ENCODE measurements at regions not wholly inside any gene's neighbourhood (a gene's known extent, or its start where the extent isn't known, plus 50 kb on each side); places are given as distances from the start of the nearest gene placed in this dataset.
"Not testable (repeated sequence)": the region's sequence is repeated elsewhere in the genome, so short reads cannot be mapped to it uniquely, and the experiment has no call there.

DNA sequence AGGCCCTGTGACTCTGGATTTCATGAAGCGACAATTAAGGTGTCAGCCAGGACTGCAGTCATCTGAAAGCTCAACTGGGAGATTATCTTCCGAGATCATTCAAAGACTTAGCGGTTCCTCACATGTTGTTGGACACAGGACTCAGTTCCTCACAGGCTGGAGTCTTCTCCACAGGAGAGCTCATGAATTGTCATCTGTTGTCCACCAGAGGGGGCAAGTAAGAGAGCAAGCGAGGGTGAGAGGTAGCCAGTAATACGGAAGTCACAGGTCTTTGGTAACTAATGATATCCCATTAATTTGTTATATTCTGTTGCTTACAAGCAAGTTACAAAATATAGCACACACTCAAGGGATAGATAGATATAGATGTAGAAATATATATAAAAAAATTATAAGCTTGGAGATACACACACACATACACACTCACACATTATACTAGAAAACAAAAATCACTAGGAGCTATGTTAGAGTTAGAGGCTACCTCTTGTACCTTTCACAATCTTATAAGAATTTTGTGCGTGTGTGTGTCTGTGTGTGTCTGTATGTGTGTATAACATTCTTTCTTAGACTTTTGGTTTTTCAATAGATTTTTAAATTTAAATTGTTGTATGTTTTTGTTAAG lies 1695.3 kb downstream of the BRINP3 start:
- POLR2A ChIA-PET = no interaction called here
- intact Hi-C loops (cut with DNase I, micrococcal nuclease) = no loop called here
- H3K9me3 ChIP-seq (ENCODE audit: control insufficient read depth in 1 of 2, insufficient read depth in 1 of 2, low read length in 2 of 2) = peaks cover 0 to 4% of the 10 kb centered on the region in 2 experiments
- no peak overlapping the region for H3K27ac Mint-ChIP-seq
- DNase-seq (no peak), ATAC-seq (ENCODE audit: poor library complexity) (no peak)
- TF ChIP-seq, protein P1, sequence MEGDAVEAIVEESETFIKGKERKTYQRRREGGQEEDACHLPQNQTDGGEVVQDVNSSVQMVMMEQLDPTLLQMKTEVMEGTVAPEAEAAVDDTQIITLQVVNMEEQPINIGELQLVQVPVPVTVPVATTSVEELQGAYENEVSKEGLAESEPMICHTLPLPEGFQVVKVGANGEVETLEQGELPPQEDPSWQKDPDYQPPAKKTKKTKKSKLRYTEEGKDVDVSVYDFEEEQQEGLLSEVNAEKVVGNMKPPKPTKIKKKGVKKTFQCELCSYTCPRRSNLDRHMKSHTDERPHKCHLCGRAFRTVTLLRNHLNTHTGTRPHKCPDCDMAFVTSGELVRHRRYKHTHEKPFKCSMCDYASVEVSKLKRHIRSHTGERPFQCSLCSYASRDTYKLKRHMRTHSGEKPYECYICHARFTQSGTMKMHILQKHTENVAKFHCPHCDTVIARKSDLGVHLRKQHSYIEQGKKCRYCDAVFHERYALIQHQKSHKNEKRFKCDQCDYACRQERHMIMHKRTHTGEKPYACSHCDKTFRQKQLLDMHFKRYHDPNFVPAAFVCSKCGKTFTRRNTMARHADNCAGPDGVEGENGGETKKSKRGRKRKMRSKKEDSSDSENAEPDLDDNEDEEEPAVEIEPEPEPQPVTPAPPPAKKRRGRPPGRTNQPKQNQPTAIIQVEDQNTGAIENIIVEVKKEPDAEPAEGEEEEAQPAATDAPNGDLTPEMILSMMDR (IDR thresholded peaks at IDR 0.05) = no peak
- CTCF ChIA-PET = no interaction called here
- no peak overlapping the region for H3K4me3 ChIP-seq (ENCODE audit: low read length)
- no peaks in the 10 kb centered on the region for H3K36me3 ChIP-seq (ENCODE audit: insufficient read depth, low read length)
- H3K27me3 ChIP-seq (ENCODE audit: control insufficient read depth in 1 of 2, insufficient read depth in 2 of 2, low read length in 2 of 2) = no peaks in the 10 kb centered on the region
- no peaks in the 10 kb centered on the region for H3K36me3 Mint-ChIP-seq (ENCODE audit: low read depth)
- H3K4me1 Mint-ChIP-seq (ENCODE audit: low read depth) = no peaks in the 10 kb centered on the region
- H3K4me1 ChIP-seq (ENCODE audit: insufficient read depth, low read length) = no peaks in the 10 kb centered on the region
- no peak overlapping the region for H3K27ac ChIP-seq (ENCODE audit: low read depth in 1 of 2, low read length in 2 of 2)
- H3K4me3 Mint-ChIP-seq = no peak overlapping the region
- no peaks in the 10 kb centered on the region for H3K27me3 Mint-ChIP-seq
- H3K9me3 Mint-ChIP-seq = peaks cover under 1% of the 10 kb centered on the region

DNA sequence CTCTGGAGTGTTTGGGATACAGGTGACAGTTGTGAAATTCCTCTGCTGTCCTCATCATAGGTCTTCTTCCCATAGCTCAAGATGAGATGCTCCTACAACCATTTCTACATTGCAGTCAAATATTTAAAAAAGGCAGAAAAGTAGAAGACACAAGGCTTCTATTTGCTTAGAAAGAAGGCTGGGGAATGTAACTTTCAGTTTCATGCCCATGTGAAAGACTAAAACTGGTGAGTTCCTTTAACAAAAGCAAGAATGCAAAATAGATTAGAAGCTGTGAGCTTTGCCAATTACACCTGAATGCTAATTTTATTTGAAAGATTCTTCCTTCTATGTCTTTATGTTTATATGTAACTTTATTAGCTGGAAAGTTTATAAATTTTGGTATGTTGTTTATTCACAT lies 1682.7 kb downstream of the BRINP3 start:
- Histone ChIP-seq H3K27me3 (ENCODE audit: control insufficient read depth in 1 of 2, insufficient read depth in 2 of 2, low read length in 2 of 2) (no peaks in the 10 kb centered on the region), H3K9me3 (ENCODE audit: control insufficient read depth in 1 of 2, insufficient read depth in 1 of 2, low read length in 2 of 2) (peaks cover 3 to 4% of the 10 kb centered on the region in 2 experiments), H3K27ac (ENCODE audit: low read depth in 1 of 2, low read length in 2 of 2) (no peak overlapping the region), H3K4me1 (ENCODE audit: insufficient read depth, low read length) (no peaks in the 10 kb centered on the region), H3K36me3 (ENCODE audit: insufficient read depth, low read length) (no peaks in the 10 kb centered on the region), H3K4me3 (ENCODE audit: low read length) (no peak overlapping the region)
- Mint-ChIP-seq H3K9me3 (peaks cover 3% of the 10 kb centered on the region), H3K36me3 (ENCODE audit: low read depth) (no peaks in the 10 kb centered on the region), H3K27me3 (no peaks in the 10 kb centered on the region), H3K4me3 (no peak overlapping the region), H3K4me1 (ENCODE audit: low read depth) (no peaks in the 10 kb centered on the region), H3K27ac (no peak overlapping the region)
- intact Hi-C loops (cut with DNase I, micrococcal nuclease) = no loop called here
- DNase-seq = no peak
- no peak for ATAC-seq (ENCODE audit: poor library complexity)
- ChIA-PET CTCF (no interaction called here), POLR2A (no interaction called here)
- TF ChIP-seq, protein P1 (IDR thresholded peaks at IDR 0.05) = no peak

DNA sequence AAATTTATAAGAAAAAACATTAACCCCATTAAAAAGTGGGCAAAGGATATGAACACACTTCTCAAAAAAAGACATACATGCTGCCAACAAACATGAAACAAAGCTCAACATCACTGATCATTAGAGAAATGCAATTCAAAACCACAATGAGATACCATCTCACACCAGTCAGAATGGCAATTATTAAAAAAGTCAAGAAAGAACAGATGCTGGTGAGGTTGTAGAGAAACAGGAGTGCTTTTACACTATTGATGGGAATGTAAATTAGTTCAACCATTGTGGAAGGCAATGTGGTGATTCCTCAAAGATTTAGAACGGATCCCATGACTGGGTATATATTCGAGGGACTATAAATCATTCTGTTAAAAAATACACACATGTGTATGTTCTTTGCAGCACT lies 1665.5 kb downstream of the BRINP3 start:
- intact Hi-C loops (cut with DNase I, micrococcal nuclease); H3K9me3 ChIP-seq (ENCODE audit: control insufficient read depth in 1 of 2, insufficient read depth in 1 of 2, low read length in 2 of 2); H3K4me1 ChIP-seq (ENCODE audit: insufficient read depth, low read length); CTCF ChIA-PET; H3K4me1 Mint-ChIP-seq (ENCODE audit: low read depth); H3K27ac Mint-ChIP-seq; POLR2A ChIA-PET; H3K36me3 Mint-ChIP-seq (ENCODE audit: low read depth); H3K4me3 ChIP-seq (ENCODE audit: low read length); H3K36me3 ChIP-seq (ENCODE audit: insufficient read depth, low read length); H3K27me3 ChIP-seq (ENCODE audit: control insufficient read depth in 1 of 2, insufficient read depth in 2 of 2, low read length in 2 of 2); H3K27ac ChIP-seq (ENCODE audit: low read depth in 1 of 2, low read length in 2 of 2); ATAC-seq (ENCODE audit: poor library complexity); H3K27me3 Mint-ChIP-seq; H3K4me3 Mint-ChIP-seq; DNase-seq: not testable (repeated sequence)
- H3K9me3 Mint-ChIP-seq = peaks cover 17% of the 10 kb centered on the region

DNA sequence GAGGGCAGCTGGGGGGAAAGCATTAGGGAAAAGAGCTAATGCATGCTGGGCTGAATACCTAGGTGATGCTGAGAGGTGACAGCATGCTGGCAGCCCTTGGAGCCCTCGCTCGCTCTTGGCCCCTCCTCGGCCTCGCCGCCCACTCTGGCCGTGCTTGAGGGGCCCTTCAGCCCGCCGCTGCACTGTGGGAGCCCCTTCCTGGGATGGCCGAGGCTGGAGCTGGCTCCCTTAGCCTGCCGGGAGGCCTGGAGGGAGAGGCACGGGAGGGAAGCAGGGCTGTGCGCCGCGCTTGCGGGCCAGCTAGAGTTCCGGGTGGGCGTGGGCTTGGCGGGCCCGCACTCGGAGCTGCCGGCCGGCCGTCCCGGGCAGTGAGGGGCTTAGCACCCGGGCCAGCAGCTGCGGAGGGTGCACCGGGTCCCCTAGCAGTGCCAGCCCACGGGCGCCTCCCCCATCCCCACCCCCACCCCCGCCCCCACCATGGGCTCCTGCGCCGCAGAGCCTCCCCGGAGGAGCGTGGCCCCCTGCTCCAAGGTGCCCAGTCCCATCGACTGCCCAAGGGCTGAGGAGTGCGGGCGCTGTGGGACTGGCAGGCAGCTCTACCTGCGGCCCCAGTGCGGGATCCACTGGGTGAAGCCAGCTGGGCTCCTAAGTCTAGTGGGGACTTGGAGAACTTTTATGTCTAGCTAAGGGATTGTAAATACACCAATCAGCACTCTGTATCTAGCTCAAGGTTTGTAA lies 1664.7 kb downstream of the BRINP3 start:
- H3K27me3 Mint-ChIP-seq; H3K4me3 Mint-ChIP-seq; H3K27me3 ChIP-seq (ENCODE audit: control insufficient read depth in 1 of 2, insufficient read depth in 2 of 2, low read length in 2 of 2); H3K36me3 Mint-ChIP-seq (ENCODE audit: low read depth); ATAC-seq (ENCODE audit: poor library complexity); H3K36me3 ChIP-seq (ENCODE audit: insufficient read depth, low read length); H3K9me3 ChIP-seq (ENCODE audit: control insufficient read depth in 1 of 2, insufficient read depth in 1 of 2, low read length in 2 of 2); intact Hi-C loops (cut with DNase I, micrococcal nuclease); H3K27ac Mint-ChIP-seq; POLR2A ChIA-PET; H3K27ac ChIP-seq (ENCODE audit: low read depth in 1 of 2, low read length in 2 of 2); H3K4me1 Mint-ChIP-seq (ENCODE audit: low read depth); H3K4me1 ChIP-seq (ENCODE audit: insufficient read depth, low read length); H3K4me3 ChIP-seq (ENCODE audit: low read length); CTCF ChIA-PET: not testable (repeated sequence)
- peaks cover 21% of the 10 kb centered on the region for H3K9me3 Mint-ChIP-seq
- DNase-seq = peak in 1 of 14 experiments; percentile 4
